Upper lobe of left lung (tissue), 6 donors: ENCODE measurements at regions not wholly inside any gene's neighbourhood (a gene's known extent, or its start where the extent isn't known, plus 50 kb on each side); places are given as distances from the start of the nearest gene placed in this dataset.

Experiments
- ATAC-seq, 2 donors: fragments of 200-7000 bp; cut with Tn5 transposase; one replicate each; pipeline ENCODE4 v1.9.1; 2022; ENCODE audit warnings: mild to moderate bottlenecking in 2 of 2, moderate library complexity in 2 of 2; ENCODE audit not compliant: low FRiP score in 2 of 2
- DNase-seq, 2 donors: peaks; one replicate each; pipeline ENCODE4 v3.0.0-alpha.2; 2019 to 2020
- H3K27ac ChIP-seq, 4 donors: fragments of 200-600 bp; sonication (generic); one replicate each; pipeline ENCODE4 v1.5.1; 2016 to 2019
- H3K27me3 ChIP-seq, 4 donors: fragments of 200-600 bp; sonication (generic); one replicate each; pipeline ENCODE4 v1.5.1; 2017 to 2019
- H3K36me3 ChIP-seq, 4 donors: fragments of 200-600 bp; sonication (generic); one replicate each; pipeline ENCODE4 v1.5.1; 2016 to 2019
- H3K4me1 ChIP-seq, 4 donors: fragments of 200-600 bp; sonication (generic); one replicate each; pipeline ENCODE4 v1.5.1; 2018 to 2019
- H3K4me3 ChIP-seq, 4 donors: fragments of 200-600 bp; sonication (generic); one replicate each; pipeline ENCODE4 v1.5.1; 2017 to 2019; ENCODE audit warnings: mild to moderate bottlenecking in 2 of 4, moderate library complexity in 1 of 4
- H3K9me3 ChIP-seq, 4 donors: fragments of 200-600 bp; sonication (generic); one replicate each; pipeline ENCODE4 v1.5.1; 2018 to 2019
- CTCF ChIP-seq, 6 experiments: fragments of 450-650 bp in 4 of 6; fragments of 200-600 bp in 2 of 6; sonication (generic) in 2 of 6; IDR thresholded peaks; one replicate each; pipeline ENCODE4 v1.5.1; 2016 to 2019; ENCODE audit warnings: antibody characterized with exemption in 6 of 6
- EP300 ChIP-seq, 4 donors: sonication (generic); formaldehyde crosslinking; IDR thresholded peaks; one replicate each; pipeline ENCODE4 v1.5.1; 2017; ENCODE audit warnings: antibody characterized with exemption in 4 of 4, control low read depth in 2 of 4
- POLR2A ChIP-seq, 4 donors: fragments of 450-650 bp; IDR thresholded peaks; one replicate each; pipeline ENCODE4 v1.5.1; 2016 to 2017; ENCODE audit warnings: antibody characterized with exemption in 4 of 4, mild to moderate bottlenecking in 2 of 4
- POLR2AphosphoS5 ChIP-seq, 2 donors: sonication (generic); formaldehyde crosslinking; IDR thresholded peaks; one replicate each; pipeline ENCODE4 v1.5.1; 2017; ENCODE audit warnings: antibody characterized with exemption in 2 of 2
- WGBS, 2 donors: methylation state at CpG; one replicate each; pipeline ENCODE4 v1.1.5; 2017 to 2018; 5-methylcytosine and 5-hydroxymethylcytosine counted together
- donor health status: DM: no; HTN: no; CAD: no; lungs with moderate emphysema.
- donor health status: DM: no; HTN: yes; CAD: no; lungs with severe emphysema.

- Histone ChIP-seq H3K4me1 (peaks cover 0 to 5% (median 0%) of the 10 kb centered on the region in 4 donors), H3K27ac (no peak overlapping the region), H3K9me3 (no peaks in the 10 kb centered on the region), H3K27me3 (no peaks in the 10 kb centered on the region), H3K36me3 (no peaks in the 10 kb centered on the region), H3K4me3 (no peak overlapping the region)
- no peak for TF ChIP-seq POLR2AphosphoS5 (IDR thresholded peaks at IDR 0.05)
- no peak for TF ChIP-seq CTCF (IDR thresholded peaks at IDR 0.05)
- no peak for TF ChIP-seq POLR2A (IDR thresholded peaks at IDR 0.05)
- TF ChIP-seq EP300 (IDR thresholded peaks at IDR 0.05) = no peak
- no peak for ATAC-seq
- 66 to 77% methylated on average over 2 of the region's 2 CpGs for WGBS, 2 donors
- no peak for DNase-seq
Observed at GRCh38 chr7:80017101-80017698, 117.4 kb upstream of the GNAI1 start.

GRCh38 chr7:80014511-80014910, 120.1 kb upstream of the GNAI1 start:
- WGBS, 2 donors = 96 to 97% methylated on average over 2 of the region's 2 CpGs
- ATAC-seq (no peak), DNase-seq (no peak)
- TF ChIP-seq POLR2A (IDR thresholded peaks at IDR 0.05) (no peak), EP300 (IDR thresholded peaks at IDR 0.05) (no peak), POLR2AphosphoS5 (IDR thresholded peaks at IDR 0.05) (no peak), CTCF (IDR thresholded peaks at IDR 0.05) (no peak)
- Histone ChIP-seq H3K27me3 (no peaks in the 10 kb centered on the region), H3K9me3 (no peaks in the 10 kb centered on the region), H3K27ac (no peak overlapping the region), H3K36me3 (no peaks in the 10 kb centered on the region), H3K4me3 (no peak overlapping the region), H3K4me1 (no peaks in the 10 kb centered on the region)

- H3K4me3 ChIP-seq = no peak overlapping the region
- H3K27ac ChIP-seq = no peak overlapping the region
- H3K4me1 ChIP-seq = no peaks in the 10 kb centered on the region
- 60% methylated on average over 1 of the region's 1 CpG for WGBS, 2 donors
- no peak for TF ChIP-seq POLR2AphosphoS5 (IDR thresholded peaks at IDR 0.05)
- TF ChIP-seq POLR2A (IDR thresholded peaks at IDR 0.05) = no peak
- no peak for TF ChIP-seq EP300 (IDR thresholded peaks at IDR 0.05)
- TF ChIP-seq CTCF (IDR thresholded peaks at IDR 0.05) = no peak
- H3K36me3 ChIP-seq = no peaks in the 10 kb centered on the region
- no peaks in the 10 kb centered on the region for H3K27me3 ChIP-seq
- DNase-seq (no peak), ATAC-seq (no peak)
- H3K9me3 ChIP-seq = no peaks in the 10 kb centered on the region
Observed at GRCh38 chr7:80008039-80008438, 126.6 kb upstream of the GNAI1 start.

- Histone ChIP-seq H3K27ac (no peak overlapping the region), H3K36me3 (no peaks in the 10 kb centered on the region), H3K9me3 (no peaks in the 10 kb centered on the region), H3K27me3 (no peaks in the 10 kb centered on the region), H3K4me3 (no peak overlapping the region), H3K4me1 (no peaks in the 10 kb centered on the region)
- DNase-seq = no peak
- 51% methylated on average over 2 of the region's 2 CpGs for WGBS, 2 donors
- ATAC-seq = no peak
- no peak for TF ChIP-seq CTCF (IDR thresholded peaks at IDR 0.05)
- no peak for TF ChIP-seq POLR2A (IDR thresholded peaks at IDR 0.05)
- TF ChIP-seq EP300 (IDR thresholded peaks at IDR 0.05) = no peak
- TF ChIP-seq POLR2AphosphoS5 (IDR thresholded peaks at IDR 0.05) = no peak
Observed at GRCh38 chr7:80002865-80003264, 131.8 kb upstream of the GNAI1 start.

GRCh38 chr7:79998363-79998762, 136.3 kb upstream of the GNAI1 start:
- H3K27me3 ChIP-seq = no peaks in the 10 kb centered on the region
- DNase-seq = no peak
- H3K4me3 ChIP-seq = no peak overlapping the region
- no peak overlapping the region for H3K27ac ChIP-seq
- H3K4me1 ChIP-seq = no peaks in the 10 kb centered on the region
- 37 to 46% methylated on average over 1 of the region's 1 CpG for WGBS, 2 donors
- no peak for TF ChIP-seq POLR2AphosphoS5 (IDR thresholded peaks at IDR 0.05)
- TF ChIP-seq EP300 (IDR thresholded peaks at IDR 0.05) = no peak
- no peak for TF ChIP-seq POLR2A (IDR thresholded peaks at IDR 0.05)
- TF ChIP-seq CTCF (IDR thresholded peaks at IDR 0.05) = no peak
- ATAC-seq = no peak
- no peaks in the 10 kb centered on the region for H3K9me3 ChIP-seq
- no peaks in the 10 kb centered on the region for H3K36me3 ChIP-seq
